Ovary (tissue), 3 donors: ENCODE measurements at regions not wholly inside any gene's neighbourhood (a gene's known extent, or its start where the extent isn't known, plus 50 kb on each side); places are given as distances from the start of the nearest gene placed in this dataset.

Experiments used
- CTCF ChIP-seq, 3 donors: fragments of 450-650 bp in 2 of 3; fragments of 200-600 bp in 1 of 3; IDR thresholded peaks; one replicate each; pipeline versions ENCODE4 v1.5.1 to v1.8.0; 2016 to 2022; ENCODE audit warnings: antibody characterized with exemption in 3 of 3, mild to moderate bottlenecking in 1 of 3
- POLR2A ChIP-seq: fragments of 450-650 bp; IDR thresholded peaks from one replicate; pipeline ENCODE4 v1.6.1; 2017; ENCODE audit warnings: antibody characterized with exemption, mild to moderate bottlenecking, moderate library complexity
- donor health status: DM: no; HTN: no; CAD: no.

- TF ChIP-seq CTCF (IDR thresholded peaks at IDR 0.05) (no peak), POLR2A (no peak)
Measured at GRCh38 chr12:124105546-124105945, 132.5 kb downstream of the ZNF664 start.
